ENCODE measurements at regions not wholly inside any gene's neighbourhood (a gene's known extent, or its start where the extent isn't known, plus 50 kb on each side); places are given as distances from the start of the nearest gene placed in this dataset.

GRCh38 chr4:32847461-32847860, 2127.3 kb downstream of the PCDH7 start:
- no peaks in the 10 kb centered on the region for H3K4me1 ChIP-seq
- H3K36me3 ChIP-seq, result no peaks in the 10 kb centered on the region
- no peaks in the 10 kb centered on the region for H3K27me3 ChIP-seq
- DNase-seq (ENCODE audit: low spot score), result peak; percentile 30
- Mint-ChIP-seq H3K27me3 (ENCODE audit: insufficient read depth, low read depth) (peaks cover 4% of the 10 kb centered on the region), H3K4me1 (no peaks in the 10 kb centered on the region), H3K36me3 (no peaks in the 10 kb centered on the region), H3K27ac (no peak overlapping the region), H3K4me3 (no peak overlapping the region), H3K9me3 (no peaks in the 10 kb centered on the region)
- H3K9me3 ChIP-seq (ENCODE audit: low read depth), result no peaks in the 10 kb centered on the region
- no peak overlapping the region for H3K4me2 ChIP-seq
- no peak overlapping the region for H3K27ac ChIP-seq
- H3F3A ChIP-seq (ENCODE audit: low read depth), result no peaks in the 10 kb centered on the region
- H4K20me1 ChIP-seq (ENCODE audit: low read depth), result no peaks in the 10 kb centered on the region
- no peak for TF ChIP-seq CTCF (IDR thresholded peaks at IDR 0.05)
- no peak for TF ChIP-seq EZH2phosphoT487 (IDR thresholded peaks at IDR 0.05)
- TF ChIP-seq EZH2 (IDR thresholded peaks at IDR 0.05), result no peak
- H2AFZ ChIP-seq (replicated peaks), result no peak overlapping the region
- no peaks in the 10 kb centered on the region for H3K79me2 ChIP-seq (ENCODE audit: low read depth)
- no peak overlapping the region for H3K9ac ChIP-seq
- H3K4me3 ChIP-seq, result no peak overlapping the region

GRCh38 chr4:32855622-32856021, 2135.5 kb downstream of the PCDH7 start:
- Histone ChIP-seq H3K27me3 (no peaks in the 10 kb centered on the region), H3K9ac (no peak overlapping the region), H3K4me3 (no peak overlapping the region), H3K9me3 (ENCODE audit: low read depth) (peaks cover 5% of the 10 kb centered on the region), H3K27ac (no peak overlapping the region), H3K4me2 (no peak overlapping the region), H4K20me1 (ENCODE audit: low read depth) (no peaks in the 10 kb centered on the region), H3K79me2 (ENCODE audit: low read depth) (no peaks in the 10 kb centered on the region), H3F3A (ENCODE audit: low read depth) (no peaks in the 10 kb centered on the region), H2AFZ (replicated peaks) (no peak overlapping the region), H3K36me3 (no peaks in the 10 kb centered on the region), H3K4me1 (no peaks in the 10 kb centered on the region)
- DNase-seq (ENCODE audit: low spot score), result no peak
- H3K36me3 Mint-ChIP-seq, result no peaks in the 10 kb centered on the region
- no peaks in the 10 kb centered on the region for H3K4me1 Mint-ChIP-seq
- H3K27me3 Mint-ChIP-seq (ENCODE audit: insufficient read depth, low read depth), result no peaks in the 10 kb centered on the region
- no peak for TF ChIP-seq EZH2phosphoT487 (IDR thresholded peaks at IDR 0.05)
- no peak for TF ChIP-seq EZH2 (IDR thresholded peaks at IDR 0.05)
- no peak for TF ChIP-seq CTCF (IDR thresholded peaks at IDR 0.05)
- H3K4me3 Mint-ChIP-seq, result no peak overlapping the region
- H3K27ac Mint-ChIP-seq, result no peak overlapping the region
- no peaks in the 10 kb centered on the region for H3K9me3 Mint-ChIP-seq

- Histone ChIP-seq H3K4me3 (no peak overlapping the region), H3K4me2 (no peak overlapping the region), H3K9ac (no peak overlapping the region), H3K36me3 (no peaks in the 10 kb centered on the region), H4K20me1 (ENCODE audit: low read depth) (no peaks in the 10 kb centered on the region), H3F3A (ENCODE audit: low read depth) (no peaks in the 10 kb centered on the region), H3K4me1 (no peaks in the 10 kb centered on the region), H3K27ac (no peak overlapping the region), H3K9me3 (ENCODE audit: low read depth) (peaks cover 5% of the 10 kb centered on the region), H3K79me2 (ENCODE audit: low read depth) (no peaks in the 10 kb centered on the region), H2AFZ (replicated peaks) (no peak overlapping the region), H3K27me3 (no peaks in the 10 kb centered on the region)
- Mint-ChIP-seq H3K9me3 (no peaks in the 10 kb centered on the region), H3K27me3 (ENCODE audit: insufficient read depth, low read depth) (no peaks in the 10 kb centered on the region), H3K4me1 (no peaks in the 10 kb centered on the region), H3K27ac (no peak overlapping the region), H3K4me3 (no peak overlapping the region), H3K36me3 (no peaks in the 10 kb centered on the region)
- no peak for DNase-seq (ENCODE audit: low spot score)
- TF ChIP-seq EZH2phosphoT487 (IDR thresholded peaks at IDR 0.05) (no peak), EZH2 (IDR thresholded peaks at IDR 0.05) (no peak), CTCF (IDR thresholded peaks at IDR 0.05) (no peak)
Observed at GRCh38 chr4:32858361-32858760, 2138.2 kb downstream of the PCDH7 start.

- H3F3A ChIP-seq (ENCODE audit: low read depth), result no peaks in the 10 kb centered on the region
- no peaks in the 10 kb centered on the region for H3K4me1 ChIP-seq
- peaks cover 5% of the 10 kb centered on the region for H3K9me3 ChIP-seq (ENCODE audit: low read depth)
- no peaks in the 10 kb centered on the region for H4K20me1 ChIP-seq (ENCODE audit: low read depth)
- H2AFZ ChIP-seq (replicated peaks), result no peak overlapping the region
- H3K36me3 Mint-ChIP-seq, result no peaks in the 10 kb centered on the region
- no peak for TF ChIP-seq EZH2 (IDR thresholded peaks at IDR 0.05)
- no peak for TF ChIP-seq CTCF (IDR thresholded peaks at IDR 0.05)
- TF ChIP-seq EZH2phosphoT487 (IDR thresholded peaks at IDR 0.05), result no peak
- no peaks in the 10 kb centered on the region for H3K9me3 Mint-ChIP-seq
- H3K27ac ChIP-seq, result no peak overlapping the region
- no peaks in the 10 kb centered on the region for H3K27me3 Mint-ChIP-seq (ENCODE audit: insufficient read depth, low read depth)
- no peak for DNase-seq (ENCODE audit: low spot score)
- no peak overlapping the region for H3K4me2 ChIP-seq
- H3K4me3 ChIP-seq, result no peak overlapping the region
- H3K9ac ChIP-seq, result no peak overlapping the region
- H3K4me1 Mint-ChIP-seq, result no peaks in the 10 kb centered on the region
- H3K27ac Mint-ChIP-seq, result no peak overlapping the region
- no peaks in the 10 kb centered on the region for H3K27me3 ChIP-seq
- no peak overlapping the region for H3K4me3 Mint-ChIP-seq
- H3K36me3 ChIP-seq, result no peaks in the 10 kb centered on the region
- H3K79me2 ChIP-seq (ENCODE audit: low read depth), result no peaks in the 10 kb centered on the region
Observed at GRCh38 chr4:32858971-32859370, 2138.8 kb downstream of the PCDH7 start.

Data from neural progenitor cell (in vitro differentiated cells).